ENCODE measurements at regions not wholly inside any gene's neighbourhood (a gene's known extent, or its start where the extent isn't known, plus 50 kb on each side); places are given as distances from the start of the nearest gene placed in this dataset.

DNA sequence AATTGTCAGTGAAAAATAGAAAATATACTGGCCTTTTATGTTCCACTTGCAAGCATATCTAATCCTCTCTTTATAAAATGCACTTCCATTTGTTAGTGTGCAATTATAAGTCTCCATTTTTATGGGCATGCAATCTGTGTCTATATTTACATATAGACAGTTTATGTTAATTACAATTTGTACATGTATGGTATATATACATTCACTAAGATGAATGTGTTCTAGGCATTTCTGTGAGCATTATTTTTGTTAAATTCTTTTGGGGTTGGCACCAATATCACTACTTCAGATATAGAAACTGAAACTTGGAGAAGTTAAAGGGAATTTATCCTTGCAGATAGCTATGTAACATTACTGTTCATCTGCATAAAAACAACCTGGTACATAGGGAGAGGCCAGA is 470.8 kb upstream of the LMO3 start:
- H3K36me3 ChIP-seq, result no peaks in the 10 kb centered on the region
- in situ Hi-C loops (cut with MboI; ENCODE audit: low pct_ligation_motif_present in 1 of 4, low pct_unique_long_range_greater_than_20kb in 1 of 4, low sequenced_read_pairs in 3 of 4) (no loop called here), intact Hi-C loops (cut with DNase I; ENCODE audit: low total_unique reads) (no loop called here)

DNA sequence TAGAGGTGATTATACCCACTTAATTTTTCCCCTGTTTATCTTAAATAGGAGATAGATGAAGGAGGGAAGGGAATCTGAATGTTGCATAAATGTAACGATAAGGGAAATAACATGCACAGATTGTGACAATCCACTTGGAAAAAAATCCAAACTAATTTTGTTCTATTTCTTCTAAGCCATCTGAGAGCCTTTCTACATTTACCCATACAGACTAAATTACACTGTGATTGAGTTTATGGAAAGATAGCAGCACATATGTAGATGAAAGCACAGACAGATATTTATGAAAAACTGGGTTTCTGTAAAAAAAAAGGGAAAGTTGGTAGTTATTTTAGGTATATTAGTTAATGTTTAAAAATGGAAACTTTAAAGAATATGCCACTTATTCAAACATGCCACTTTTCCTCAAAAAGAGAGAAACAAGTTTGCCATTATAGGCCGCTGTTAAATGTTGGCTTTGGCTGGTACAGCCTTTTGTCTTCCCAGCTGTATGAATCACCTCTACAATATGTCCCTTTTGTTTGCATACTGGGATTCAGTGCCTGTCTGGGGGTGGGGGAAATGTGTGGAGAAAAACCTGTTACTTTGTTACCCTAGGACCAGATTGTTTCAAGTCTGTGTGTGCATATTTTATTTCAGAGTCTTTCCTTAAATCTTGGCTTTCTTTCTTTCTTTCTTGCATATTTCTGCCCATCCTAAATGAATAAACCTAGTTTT is 470.2 kb upstream of the LMO3 start:
- no peaks in the 10 kb centered on the region for H3K27me3 ChIP-seq
- H3K9me3 ChIP-seq, result no peaks in the 10 kb centered on the region
- TF ChIP-seq EP300 (IDR thresholded peaks at IDR 0.05; ENCODE audit: low read depth), result no peak
- TF ChIP-seq POLR2A (IDR thresholded peaks at IDR 0.05), result no peak
- TF ChIP-seq POLR2AphosphoS5 (IDR thresholded peaks at IDR 0.05), result no peak
- TF ChIP-seq, protein P1, sequence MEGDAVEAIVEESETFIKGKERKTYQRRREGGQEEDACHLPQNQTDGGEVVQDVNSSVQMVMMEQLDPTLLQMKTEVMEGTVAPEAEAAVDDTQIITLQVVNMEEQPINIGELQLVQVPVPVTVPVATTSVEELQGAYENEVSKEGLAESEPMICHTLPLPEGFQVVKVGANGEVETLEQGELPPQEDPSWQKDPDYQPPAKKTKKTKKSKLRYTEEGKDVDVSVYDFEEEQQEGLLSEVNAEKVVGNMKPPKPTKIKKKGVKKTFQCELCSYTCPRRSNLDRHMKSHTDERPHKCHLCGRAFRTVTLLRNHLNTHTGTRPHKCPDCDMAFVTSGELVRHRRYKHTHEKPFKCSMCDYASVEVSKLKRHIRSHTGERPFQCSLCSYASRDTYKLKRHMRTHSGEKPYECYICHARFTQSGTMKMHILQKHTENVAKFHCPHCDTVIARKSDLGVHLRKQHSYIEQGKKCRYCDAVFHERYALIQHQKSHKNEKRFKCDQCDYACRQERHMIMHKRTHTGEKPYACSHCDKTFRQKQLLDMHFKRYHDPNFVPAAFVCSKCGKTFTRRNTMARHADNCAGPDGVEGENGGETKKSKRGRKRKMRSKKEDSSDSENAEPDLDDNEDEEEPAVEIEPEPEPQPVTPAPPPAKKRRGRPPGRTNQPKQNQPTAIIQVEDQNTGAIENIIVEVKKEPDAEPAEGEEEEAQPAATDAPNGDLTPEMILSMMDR (IDR thresholded peaks at IDR 0.05), result no peak
- H3K4me3 ChIP-seq, result no peak overlapping the region
- intact Hi-C loops (cut with DNase I; ENCODE audit: low total_unique reads), result no loop called here
- H3K4me1 ChIP-seq, result no peaks in the 10 kb centered on the region
- no peak for DNase-seq
- in situ Hi-C loops (cut with MboI; ENCODE audit: low pct_ligation_motif_present in 1 of 4, low pct_unique_long_range_greater_than_20kb in 1 of 4, low sequenced_read_pairs in 3 of 4), result no loop called here
- whole genome bisulfite sequencing, 2 donors (ENCODE audit: low coverage in 1 of 2), result 77 to 82% methylated on average over 2 of the region's 2 CpGs
- no peaks in the 10 kb centered on the region for H3K36me3 ChIP-seq
- no peak overlapping the region for H3K27ac ChIP-seq

More for the DNA sequence above, 470.8 kb upstream of the LMO3 start:
- Histone ChIP-seq H3K4me3 (no peak overlapping the region), H3K27ac (no peak overlapping the region), H3K9me3 (no peaks in the 10 kb centered on the region), H3K27me3 (no peaks in the 10 kb centered on the region), H3K4me1 (no peaks in the 10 kb centered on the region)
- no peak for DNase-seq
- TF ChIP-seq, protein P1 (IDR thresholded peaks at IDR 0.05), result no peak
- TF ChIP-seq POLR2AphosphoS5 (IDR thresholded peaks at IDR 0.05) (no peak), EP300 (IDR thresholded peaks at IDR 0.05; ENCODE audit: low read depth) (no peak), POLR2A (IDR thresholded peaks at IDR 0.05) (no peak)

DNA sequence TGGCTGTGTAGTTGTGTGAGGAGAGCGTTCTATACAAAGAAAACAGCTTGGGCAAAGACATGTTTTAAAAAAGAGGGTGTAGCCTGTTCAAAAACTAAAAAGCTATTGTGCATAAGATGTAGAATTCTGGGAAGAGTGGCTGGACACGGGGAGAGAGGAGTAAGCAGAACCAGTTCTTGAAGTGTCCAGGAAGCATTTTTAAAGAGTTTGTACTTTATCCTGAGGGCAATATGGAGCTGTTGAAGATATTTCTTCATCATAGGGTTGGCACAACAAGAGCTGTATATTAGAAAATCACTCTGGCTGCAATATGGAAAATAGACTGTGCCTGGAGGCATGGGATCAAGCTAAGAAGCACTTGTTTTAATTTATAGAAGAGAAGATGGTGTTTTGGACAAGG is 458.9 kb upstream of the LMO3 start:
- DNase-seq, result no peak
- no peaks in the 10 kb centered on the region for H3K9me3 ChIP-seq
- H3K4me1 ChIP-seq, result no peaks in the 10 kb centered on the region
- in situ Hi-C loops (cut with MboI; ENCODE audit: low pct_ligation_motif_present in 1 of 4, low pct_unique_long_range_greater_than_20kb in 1 of 4, low sequenced_read_pairs in 3 of 4), result no loop called here
- H3K4me3 ChIP-seq, result no peak overlapping the region
- no peaks in the 10 kb centered on the region for H3K27me3 ChIP-seq
- no peaks in the 10 kb centered on the region for H3K36me3 ChIP-seq
- intact Hi-C loops (cut with DNase I; ENCODE audit: low total_unique reads), result no loop called here
- H3K27ac ChIP-seq, result no peak overlapping the region
- WGBS, 2 donors (ENCODE audit: low coverage in 1 of 2), result 34 to 37% methylated on average over 2 of the region's 2 CpGs
- TF ChIP-seq, protein P1 (IDR thresholded peaks at IDR 0.05), result no peak
- no peak for TF ChIP-seq POLR2A (IDR thresholded peaks at IDR 0.05)

DNA sequence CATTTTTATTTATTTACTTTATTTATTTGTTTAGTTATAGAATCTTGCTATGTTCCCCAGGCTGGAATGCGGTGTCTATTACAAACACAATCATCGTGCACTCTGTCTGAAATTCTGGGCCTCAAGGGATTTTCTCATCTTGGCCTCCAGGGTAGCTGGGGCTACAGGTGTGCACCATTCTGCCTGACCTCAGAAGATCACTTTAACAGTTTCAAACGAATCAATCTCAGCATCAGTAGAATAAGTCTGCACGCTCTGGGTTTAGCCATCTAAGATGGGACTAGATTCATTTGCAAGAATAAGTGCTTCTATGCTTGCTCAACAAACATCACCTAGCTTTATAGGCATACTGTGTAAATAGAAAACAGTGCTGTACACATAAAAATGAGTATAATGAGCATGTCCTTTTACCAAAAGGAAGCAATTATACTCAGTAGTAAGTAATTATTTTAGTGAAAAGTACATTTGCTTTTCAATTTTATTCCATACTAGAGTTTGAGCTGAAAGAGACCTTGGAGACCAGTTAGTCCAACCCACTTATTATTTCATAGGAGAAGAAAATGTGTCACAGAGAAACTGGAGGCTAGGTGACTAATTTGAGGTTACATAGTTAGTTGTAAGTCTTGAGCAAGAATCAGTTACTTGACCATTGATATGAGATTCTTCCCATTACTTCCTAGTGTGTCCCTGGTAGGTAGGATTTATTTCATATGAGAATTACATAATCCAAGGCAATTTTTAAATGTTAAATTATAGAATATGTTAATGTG is 456.5 kb upstream of the LMO3 start:
- WGBS, 2 donors (ENCODE audit: low coverage in 1 of 2), result 62 to 67% methylated on average over 1 to 4 of the region's 4 CpGs
- Histone ChIP-seq H3K4me1 (no peaks in the 10 kb centered on the region), H3K27ac (no peak overlapping the region), H3K4me3 (no peak overlapping the region), H3K9me3 (no peaks in the 10 kb centered on the region), H3K36me3 (no peaks in the 10 kb centered on the region), H3K27me3 (no peaks in the 10 kb centered on the region)
- in situ Hi-C loops (cut with MboI; ENCODE audit: low pct_ligation_motif_present in 1 of 4, low pct_unique_long_range_greater_than_20kb in 1 of 4, low sequenced_read_pairs in 3 of 4), result no loop called here
- intact Hi-C loops (cut with DNase I; ENCODE audit: low total_unique reads), result no loop called here
- TF ChIP-seq POLR2A (IDR thresholded peaks at IDR 0.05) (no peak), EP300 (IDR thresholded peaks at IDR 0.05; ENCODE audit: low read depth) (no peak), POLR2AphosphoS5 (IDR thresholded peaks at IDR 0.05) (no peak)
- TF ChIP-seq, protein P1 (IDR thresholded peaks at IDR 0.05), result no peak
- DNase-seq, result no peak

Measured in transverse colon (tissue), 4 donors.